Psoas muscle (tissue), 7 donors: ENCODE measurements at regions not wholly inside any gene's neighbourhood (a gene's known extent, or its start where the extent isn't known, plus 50 kb on each side); places are given as distances from the start of the nearest gene placed in this dataset.
"Not testable (repeated sequence)": the region's sequence is repeated elsewhere in the genome, so short reads cannot be mapped to it uniquely, and the experiment has no call there.

ENCODE experiments used
- ATAC-seq, 4 donors: fragments of 200-7000 bp; cut with Tn5 transposase; one replicate each; pipeline ENCODE4 v1.9.1; 2020; ENCODE audit warnings: moderate library complexity in 3 of 4, mild to moderate bottlenecking in 2 of 4
- DNase-seq, 2 donors: peaks; one replicate each; pipeline ENCODE4 v3.0.0-alpha.2; 2020
- H3K27ac ChIP-seq: fragments of 200-600 bp; one replicate; pipeline ENCODE4 v1.8.0; 2022
- H3K27me3 ChIP-seq, 3 donors: fragments of 200-600 bp in 1 of 3; one replicate each; pipeline versions ENCODE4 v1.6.1 to v1.8.0; 2013 to 2022; ENCODE audit warnings: low read length in 2 of 3, mild to moderate bottlenecking in 2 of 3, moderate library complexity in 1 of 3; ENCODE audit not compliant: insufficient read depth in 3 of 3
- H3K36me3 ChIP-seq, 2 donors: fragments of 200-600 bp in 1 of 2; one replicate each; pipeline versions ENCODE4 v1.6.1 to v1.8.0; 2013 to 2022; ENCODE audit warnings: low read depth in 1 of 2, mild to moderate bottlenecking in 1 of 2, moderate library complexity in 1 of 2; ENCODE audit not compliant: insufficient read depth in 1 of 2
- H3K4me1 ChIP-seq: fragments of 200-600 bp; one replicate; pipeline ENCODE4 v1.8.0; 2022
- H3K4me3 ChIP-seq: fragments of 200-600 bp; one replicate; pipeline ENCODE4 v1.8.0; 2022; ENCODE audit warnings: mild to moderate bottlenecking
- H3K9me3 ChIP-seq: fragments of 200-600 bp; one replicate; pipeline ENCODE4 v1.8.0; 2022
- CTCF ChIP-seq: fragments of 200-600 bp; IDR thresholded peaks from one replicate; pipeline ENCODE4 v1.8.0; 2022; ENCODE audit warnings: antibody characterized with exemption
- WGBS, 3 donors: extraction: QIAGEN DNeasy Blood & Tissue Kit; methylation state at CpG; one replicate each; pipeline versions ENCODE4 v1.1.6 to v1.1.7; 2013; 5-methylcytosine and 5-hydroxymethylcytosine counted together
- intact Hi-C, 2 donors: fragments of 100-400 bp; cut with DNase I; formaldehyde crosslinking; loops; one replicate each; pipeline versions ENCODE4 v1.11.0 to v1.14.2; 2022
- donor health status: healthy with polysubstance abuse.
- donor health status: DM: no; HTN: no; CAD: no; lungs with moderate emphysema.
- donor health status: Bipolar disorder and iron deficiency.
- donor health status: healthy.
- donor health status: DM: yes; HTN: yes; CAD: no.
- donor health status: DM: no; HTN: no; CAD: no.
- donor health status: DM: yes; HTN: yes; CAD: no.

GRCh38 chr7:34227525-34227924 lies 322.2 kb downstream of the BMPER start:
- peaks cover 6% of the 10 kb centered on the region for H3K9me3 ChIP-seq
- intact Hi-C loops: no loop called here
- no peak for ATAC-seq

DNA sequence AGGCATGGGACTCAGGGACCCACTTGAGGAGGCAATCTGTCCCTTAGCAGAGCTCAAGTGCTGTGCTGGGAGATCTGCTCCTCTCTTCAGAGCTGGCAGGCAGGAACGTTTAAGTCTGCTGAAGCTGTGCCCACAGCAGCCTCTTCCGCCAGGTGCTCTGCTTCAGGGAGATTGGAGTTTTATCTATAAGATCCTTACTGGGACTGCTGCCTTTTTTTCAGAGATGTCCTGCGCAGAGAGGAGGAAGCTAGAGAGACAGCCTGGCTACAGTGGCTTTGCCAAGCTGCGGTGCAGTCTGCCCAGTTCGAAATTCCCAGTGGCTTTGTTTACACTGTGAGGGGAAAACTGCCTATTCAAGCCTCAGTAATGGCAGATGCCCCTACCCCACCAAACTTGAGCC lies 329.8 kb downstream of the BMPER start:
- intact Hi-C loops, H3K27me3 ChIP-seq: not testable (repeated sequence)
- 74 to 81% (median 81%) methylated on average over 5 of the region's 5 CpGs for WGBS, 3 donors

More at GRCh38 chr7:34227525-34227924, 322.2 kb downstream of the BMPER start:
- WGBS, 3 donors: 11 to 20% (median 15%) methylated on average over 3 of the region's 3 CpGs
- no peak for TF ChIP-seq CTCF
- H3K27me3 ChIP-seq: peaks cover 0 to 4% (median 0%) of the 10 kb centered on the region in 3 donors
- H3K4me3 ChIP-seq: no peak overlapping the region
- DNase-seq: no peak
- H3K36me3 ChIP-seq: no peaks in the 10 kb centered on the region
- no peak overlapping the region for H3K27ac ChIP-seq
- no peaks in the 10 kb centered on the region for H3K4me1 ChIP-seq

GRCh38 chr7:34236057-34236456 lies 330.7 kb downstream of the BMPER start:
- 82 to 83% (median 82%) methylated on average over 2 of the region's 2 CpGs for WGBS, 3 donors
- no peak for TF ChIP-seq CTCF
- DNase-seq (no peak), ATAC-seq (no peak)
- Histone ChIP-seq H3K9me3 (no peaks in the 10 kb centered on the region), H3K27ac (no peak overlapping the region), H3K4me1 (no peaks in the 10 kb centered on the region), H3K36me3 (no peaks in the 10 kb centered on the region), H3K4me3 (no peak overlapping the region), H3K27me3 (no peaks in the 10 kb centered on the region)
- intact Hi-C loops: no loop called here

More for the DNA sequence above, 329.8 kb downstream of the BMPER start:
- not testable (repeated sequence) for H3K27ac ChIP-seq, ATAC-seq, H3K9me3 ChIP-seq, H3K36me3 ChIP-seq, DNase-seq, H3K4me1 ChIP-seq, H3K4me3 ChIP-seq

GRCh38 chr7:34236839-34237492 lies 331.6 kb downstream of the BMPER start:
- Histone ChIP-seq H3K27me3 (no peaks in the 10 kb centered on the region), H3K4me1 (no peaks in the 10 kb centered on the region), H3K4me3 (no peak overlapping the region), H3K27ac (no peak overlapping the region), H3K9me3 (no peaks in the 10 kb centered on the region), H3K36me3 (no peaks in the 10 kb centered on the region)
- intact Hi-C loops: no loop called here
- 70 to 94% (median 78%) methylated on average over 2 of the region's 2 CpGs for WGBS, 3 donors
- no peak for ATAC-seq
- TF ChIP-seq CTCF: no peak
- no peak for DNase-seq

- Histone ChIP-seq H3K4me3 (no peak overlapping the region), H3K27me3 (no peaks in the 10 kb centered on the region), H3K27ac (no peak overlapping the region), H3K36me3 (no peaks in the 10 kb centered on the region), H3K9me3 (no peaks in the 10 kb centered on the region), H3K4me1 (no peaks in the 10 kb centered on the region)
- intact Hi-C loops: no loop called here
- no peak for DNase-seq
- no peak for TF ChIP-seq CTCF
- ATAC-seq: no peak
- 62 to 79% (median 63%) methylated on average over 1 of the region's 1 CpG for WGBS, 3 donors
Measured at GRCh38 chr7:34237493-34237849, 332.1 kb downstream of the BMPER start.
